ENCODE measurements at regions not wholly inside any gene's neighbourhood (a gene's known extent, or its start where the extent isn't known, plus 50 kb on each side); places are given as distances from the start of the nearest gene placed in this dataset.
"Not testable (repeated sequence)": the region's sequence is repeated elsewhere in the genome, so short reads cannot be mapped to it uniquely, and the experiment has no call there.

DNA sequence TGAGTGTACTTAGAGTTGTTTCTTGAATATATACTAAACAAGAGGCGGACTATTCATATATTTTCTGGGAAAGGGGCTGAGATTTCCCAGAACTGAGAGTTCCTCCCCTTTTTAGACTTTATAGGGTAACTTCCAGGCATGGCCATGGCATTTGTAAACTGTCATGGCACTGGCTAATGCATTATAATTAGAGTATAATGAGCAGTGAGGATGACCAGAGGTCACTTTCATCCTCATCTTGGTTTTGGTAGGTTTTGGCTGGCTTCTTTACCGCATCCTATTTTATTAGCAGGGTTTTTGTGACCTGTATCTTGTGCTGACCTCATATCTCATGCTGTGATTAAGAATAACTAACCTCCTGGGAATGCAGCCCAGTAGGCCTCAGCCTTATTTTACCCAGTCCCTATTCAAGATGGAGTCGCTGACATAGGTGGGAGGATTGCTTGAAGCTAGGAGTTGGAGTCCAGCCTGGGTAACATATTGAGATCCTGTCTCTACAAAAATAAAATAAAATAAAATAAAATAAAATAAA, 91.4 kb downstream of the MOBP start:
- TF ChIP-seq CTCF (IDR thresholded peaks at IDR 0.05; ENCODE audit: insufficient read depth, low read depth, low read length, missing control alignments) = no peak
- H3K4me3 ChIP-seq (ENCODE audit: low read length) = no peak overlapping the region
- DNase-seq (ENCODE audit: low read depth) = no peak

DNA sequence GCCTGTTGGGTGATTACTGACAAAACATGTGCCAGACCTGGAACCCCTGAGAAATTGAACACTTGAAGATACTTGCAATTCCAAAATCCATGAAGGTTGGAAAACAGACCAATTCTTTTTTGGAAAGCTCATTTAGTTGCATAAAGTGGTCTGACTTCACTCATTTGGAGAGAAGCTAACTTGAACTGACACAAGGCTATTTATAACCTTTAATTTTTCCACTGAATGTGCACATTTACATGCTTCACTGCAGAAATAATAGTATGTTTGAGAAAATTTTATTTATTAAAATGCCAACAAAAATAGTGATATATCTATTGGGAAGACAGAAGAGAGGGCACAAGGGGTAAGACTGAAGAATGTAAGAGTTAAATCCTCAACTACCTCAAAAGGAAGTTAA, 92.1 kb downstream of the MOBP start:
- DNase-seq (ENCODE audit: low read depth) = no peak
- no peak for TF ChIP-seq CTCF (IDR thresholded peaks at IDR 0.05; ENCODE audit: insufficient read depth, low read depth, low read length, missing control alignments)
- no peak overlapping the region for H3K4me3 ChIP-seq (ENCODE audit: low read length)

DNA sequence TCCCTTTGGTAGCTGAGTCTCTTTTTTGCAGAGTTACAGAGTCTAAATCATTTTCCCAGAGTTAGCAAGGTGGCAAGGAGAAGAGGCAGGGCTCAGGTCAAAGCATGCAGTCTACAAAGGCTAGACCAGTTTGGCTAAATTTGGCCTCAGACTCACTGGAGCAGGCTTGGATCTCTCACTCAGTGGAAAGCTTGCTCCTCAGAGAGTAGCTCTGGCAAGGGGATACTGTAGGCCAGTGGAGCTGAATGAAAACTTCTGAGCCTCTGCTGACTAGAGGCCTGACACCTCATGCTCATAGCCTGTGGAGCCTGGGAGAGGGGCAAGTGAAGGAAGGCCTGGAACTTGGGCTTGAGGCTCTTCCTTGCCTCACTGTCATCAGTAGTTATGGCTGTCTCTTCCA, 101.0 kb downstream of the MOBP start:
- H3K4me3 ChIP-seq (ENCODE audit: low read length) = no peak overlapping the region
- no peak for TF ChIP-seq CTCF (IDR thresholded peaks at IDR 0.05; ENCODE audit: insufficient read depth, low read depth, low read length, missing control alignments)
- no peak for DNase-seq (ENCODE audit: low read depth)

DNA sequence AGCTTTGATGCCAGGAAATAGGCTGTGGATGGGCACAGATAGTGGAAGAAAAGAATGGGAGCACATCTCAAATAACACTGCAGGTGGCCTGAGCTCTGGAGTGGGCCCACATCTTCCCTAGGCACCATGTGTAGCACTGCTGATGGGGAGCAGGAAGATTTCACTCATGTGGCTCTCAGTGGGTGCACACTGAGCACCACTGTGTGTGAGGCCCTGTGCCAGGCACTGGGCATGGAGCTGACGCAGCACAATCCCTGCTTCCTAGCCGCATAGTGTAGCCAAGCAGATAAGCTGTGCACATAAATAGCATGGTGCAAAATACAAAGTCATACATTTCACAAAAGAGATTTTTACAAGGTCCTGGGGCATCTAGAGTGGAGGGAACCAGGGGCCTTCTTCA, 101.6 kb downstream of the MOBP start:
- no peak for TF ChIP-seq CTCF (IDR thresholded peaks at IDR 0.05; ENCODE audit: insufficient read depth, low read depth, low read length, missing control alignments)
- H3K4me3 ChIP-seq (ENCODE audit: low read length) = no peak overlapping the region
- DNase-seq (ENCODE audit: low read depth) = no peak

DNA sequence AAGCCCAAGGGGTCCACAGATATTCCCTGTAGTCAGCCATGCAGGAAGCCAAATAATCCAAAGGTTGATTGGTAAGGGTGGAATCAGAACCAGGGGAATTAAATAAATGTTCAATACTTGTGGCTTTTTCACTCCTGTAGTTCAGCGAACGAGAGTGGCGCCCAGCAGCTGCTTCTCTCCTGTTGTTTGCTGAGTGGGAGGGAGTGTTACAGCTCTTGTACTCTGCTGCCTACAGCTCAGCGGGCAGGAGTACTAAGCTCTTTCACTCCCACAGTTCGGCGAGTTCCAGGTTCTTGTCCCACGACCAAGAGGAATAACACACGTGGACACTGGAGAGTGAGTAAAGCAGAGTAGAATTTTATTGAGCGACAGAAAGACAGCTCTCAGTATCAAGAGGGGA, 105.9 kb downstream of the MOBP start:
- DNase-seq (ENCODE audit: low read depth) = no peak
- no peak overlapping the region for H3K4me3 ChIP-seq (ENCODE audit: low read length)
- TF ChIP-seq CTCF (IDR thresholded peaks at IDR 0.05; ENCODE audit: insufficient read depth, low read depth, low read length, missing control alignments) = no peak

GRCh38 chr3:39577541-39577940, 110.1 kb downstream of the MOBP start:
- no peak overlapping the region for H3K4me3 ChIP-seq (ENCODE audit: low read length)
- DNase-seq (ENCODE audit: low read depth) = no peak
- TF ChIP-seq CTCF (IDR thresholded peaks at IDR 0.05; ENCODE audit: insufficient read depth, low read depth, low read length, missing control alignments) = no peak

DNA sequence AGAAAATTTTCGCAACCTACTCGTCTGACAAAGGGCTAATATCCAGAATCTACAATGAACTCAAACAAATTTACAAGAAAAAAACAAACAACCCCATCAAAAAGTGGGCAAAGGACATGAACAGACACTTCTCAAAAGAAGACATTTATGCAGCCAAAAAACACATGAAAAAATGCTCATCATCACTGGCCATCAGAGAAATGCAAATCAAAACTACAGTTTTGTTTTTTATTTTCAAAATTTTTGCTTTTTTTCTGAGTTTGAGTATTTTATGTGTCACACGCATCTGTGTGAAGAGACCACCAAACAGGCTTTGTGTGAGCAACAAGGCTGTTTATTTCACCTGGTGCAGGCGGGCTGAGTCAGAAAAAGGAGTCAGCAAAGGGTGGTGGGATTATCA, 118.7 kb downstream of the MOBP start:
- not testable (repeated sequence) for H3K4me3 ChIP-seq (ENCODE audit: low read length); DNase-seq (ENCODE audit: low read depth)
